CD4-positive, alpha-beta T cell (primary cell): ENCODE measurements at regions not wholly inside any gene's neighbourhood (a gene's known extent, or its start where the extent isn't known, plus 50 kb on each side); places are given as distances from the start of the nearest gene placed in this dataset.

Experiments used
- ATAC-seq: fragments of 200-7000 bp; cut with Tn5 transposase; one replicate; pipeline ENCODE4 v1.10.0; 2022; ENCODE audit warnings: mild to moderate bottlenecking; ENCODE audit not compliant: poor library complexity
- CTCF ChIA-PET: fragments of 350-600 bp; sonication (Branson Sonifier 250); formaldehyde crosslinking; loops from one replicate; lab custom pipeline; 2021; ENCODE audit warnings: antibody characterized with exemption, inconsistent platforms; lab: Charles Lee
- POLR2A ChIA-PET: fragments of 350-600 bp; sonication (Branson Sonifier 250); formaldehyde crosslinking; loops from one replicate; lab custom pipeline; 2021; ENCODE audit warnings: antibody characterized with exemption, inconsistent platforms; lab: Charles Lee
- DNase-seq, 14 experiments: peaks; one replicate each; pipeline ENCODE4 v3.0.0-alpha.2; 2013 to 2020; ENCODE audit warnings: mixed read lengths in 2 of 14
- H3K27ac ChIP-seq, 2 donors: one replicate each; pipeline versions ENCODE4 v1.5.1 to v1.7.0; 2013; ENCODE audit warnings: low read length in 2 of 2, low read depth in 1 of 2, mild to moderate bottlenecking in 1 of 2
- H3K27me3 ChIP-seq, 2 experiments: 1 replicate in 1 of 2; 2 replicates in 1 of 2; pipeline versions ENCODE4 v1.6.1 to v1.7.0; 2013; ENCODE audit warnings: low read length in 2 of 2, control low read depth in 1 of 2, mild to moderate bottlenecking in 1 of 2, moderate library complexity in 1 of 2; ENCODE audit not compliant: insufficient read depth in 2 of 2, control insufficient read depth in 1 of 2
- H3K36me3 ChIP-seq: one replicate; pipeline ENCODE4 v1.6.1; 2013; ENCODE audit warnings: low read length, control low read depth; ENCODE audit not compliant: insufficient read depth
- H3K4me1 ChIP-seq: one replicate; pipeline ENCODE4 v1.6.1; 2013; ENCODE audit warnings: low read length, control low read depth; ENCODE audit not compliant: insufficient read depth
- H3K4me3 ChIP-seq: one replicate; pipeline ENCODE4 v1.5.1; 2013; ENCODE audit warnings: mild to moderate bottlenecking, low read length, moderate library complexity
- H3K9me3 ChIP-seq, 2 experiments: 1 replicate in 1 of 2; 2 replicates in 1 of 2; pipeline versions ENCODE4 v1.6.1 to v1.7.0; 2013; ENCODE audit warnings: low read length in 2 of 2, mild to moderate bottlenecking in 2 of 2, control low read depth in 1 of 2, moderate library complexity in 1 of 2; ENCODE audit not compliant: control insufficient read depth in 1 of 2, insufficient read depth in 1 of 2
- H3K27ac Mint-ChIP-seq: one replicate; pipeline ENCODE4 v1.8.0; 2020; ENCODE audit warnings: mixed read lengths
- H3K27me3 Mint-ChIP-seq: one replicate; pipeline ENCODE4 v1.8.0; 2021; ENCODE audit warnings: mixed read lengths
- H3K36me3 Mint-ChIP-seq: one replicate; pipeline ENCODE4 v1.8.0; 2021; ENCODE audit warnings: low read depth, mixed read lengths
- H3K4me1 Mint-ChIP-seq: one replicate; pipeline ENCODE4 v1.8.0; 2021; ENCODE audit warnings: low read depth, mixed read lengths
- H3K4me3 Mint-ChIP-seq: one replicate; pipeline ENCODE4 v1.8.0; 2020; ENCODE audit warnings: mild to moderate bottlenecking, mixed read lengths
- H3K9me3 Mint-ChIP-seq: one replicate; pipeline ENCODE4 v1.8.0; 2020; ENCODE audit warnings: mixed read lengths
- intact Hi-C, 2 experiments: fragments of 100-400 bp; cut with DNase I in 1 of 2; cut with micrococcal nuclease in 1 of 2; formaldehyde crosslinking; loops; one replicate each; pipeline versions ENCODE4 v1.15.1 to v1.9.0; 2023 to 2025; cut with DNase I, micrococcal nuclease
- TF ChIP-seq, protein P1 (sequence below): fragments of 200-600 bp; IDR thresholded peaks from one replicate; pipeline ENCODE4 v1.8.0; 2022; ENCODE audit warnings: antibody characterized with exemption, mild to moderate bottlenecking

GRCh38 chr15:62498278-62498677 lies 333.2 kb upstream of the C2CD4B start:
- ChIA-PET CTCF (no interaction called here), POLR2A (no interaction called here)
- Mint-ChIP-seq H3K4me3 (no peak overlapping the region), H3K27ac (no peak overlapping the region), H3K9me3 (no peaks in the 10 kb centered on the region), H3K4me1 (no peaks in the 10 kb centered on the region), H3K36me3 (no peaks in the 10 kb centered on the region), H3K27me3 (no peaks in the 10 kb centered on the region)
- DNase-seq (no peak), ATAC-seq (no peak)
- Histone ChIP-seq H3K36me3 (no peaks in the 10 kb centered on the region), H3K27me3 (peaks cover 0 to 2% of the 10 kb centered on the region in 2 experiments), H3K4me3 (no peak overlapping the region), H3K9me3 (no peaks in the 10 kb centered on the region), H3K27ac (no peak overlapping the region), H3K4me1 (no peaks in the 10 kb centered on the region)
- TF ChIP-seq, protein P1, sequence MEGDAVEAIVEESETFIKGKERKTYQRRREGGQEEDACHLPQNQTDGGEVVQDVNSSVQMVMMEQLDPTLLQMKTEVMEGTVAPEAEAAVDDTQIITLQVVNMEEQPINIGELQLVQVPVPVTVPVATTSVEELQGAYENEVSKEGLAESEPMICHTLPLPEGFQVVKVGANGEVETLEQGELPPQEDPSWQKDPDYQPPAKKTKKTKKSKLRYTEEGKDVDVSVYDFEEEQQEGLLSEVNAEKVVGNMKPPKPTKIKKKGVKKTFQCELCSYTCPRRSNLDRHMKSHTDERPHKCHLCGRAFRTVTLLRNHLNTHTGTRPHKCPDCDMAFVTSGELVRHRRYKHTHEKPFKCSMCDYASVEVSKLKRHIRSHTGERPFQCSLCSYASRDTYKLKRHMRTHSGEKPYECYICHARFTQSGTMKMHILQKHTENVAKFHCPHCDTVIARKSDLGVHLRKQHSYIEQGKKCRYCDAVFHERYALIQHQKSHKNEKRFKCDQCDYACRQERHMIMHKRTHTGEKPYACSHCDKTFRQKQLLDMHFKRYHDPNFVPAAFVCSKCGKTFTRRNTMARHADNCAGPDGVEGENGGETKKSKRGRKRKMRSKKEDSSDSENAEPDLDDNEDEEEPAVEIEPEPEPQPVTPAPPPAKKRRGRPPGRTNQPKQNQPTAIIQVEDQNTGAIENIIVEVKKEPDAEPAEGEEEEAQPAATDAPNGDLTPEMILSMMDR, result no peak
- intact Hi-C loops, result no loop called here

- TF ChIP-seq, protein P1, result no peak
- no peaks in the 10 kb centered on the region for H3K9me3 Mint-ChIP-seq
- no peak overlapping the region for H3K27ac Mint-ChIP-seq
- POLR2A ChIA-PET, result no interaction called here
- H3K4me1 Mint-ChIP-seq, result no peaks in the 10 kb centered on the region
- Histone ChIP-seq H3K27ac (no peak overlapping the region), H3K9me3 (no peaks in the 10 kb centered on the region), H3K36me3 (no peaks in the 10 kb centered on the region), H3K4me3 (no peak overlapping the region), H3K27me3 (peaks cover 0 to 2% of the 10 kb centered on the region in 2 experiments), H3K4me1 (no peaks in the 10 kb centered on the region)
- no peaks in the 10 kb centered on the region for H3K27me3 Mint-ChIP-seq
- H3K4me3 Mint-ChIP-seq, result no peak overlapping the region
- ATAC-seq (no peak), DNase-seq (no peak)
- no peaks in the 10 kb centered on the region for H3K36me3 Mint-ChIP-seq
- CTCF ChIA-PET, result no interaction called here
- intact Hi-C loops, result no loop called here
Observed at GRCh38 chr15:62498712-62499111, 333.6 kb upstream of the C2CD4B start.

DNA sequence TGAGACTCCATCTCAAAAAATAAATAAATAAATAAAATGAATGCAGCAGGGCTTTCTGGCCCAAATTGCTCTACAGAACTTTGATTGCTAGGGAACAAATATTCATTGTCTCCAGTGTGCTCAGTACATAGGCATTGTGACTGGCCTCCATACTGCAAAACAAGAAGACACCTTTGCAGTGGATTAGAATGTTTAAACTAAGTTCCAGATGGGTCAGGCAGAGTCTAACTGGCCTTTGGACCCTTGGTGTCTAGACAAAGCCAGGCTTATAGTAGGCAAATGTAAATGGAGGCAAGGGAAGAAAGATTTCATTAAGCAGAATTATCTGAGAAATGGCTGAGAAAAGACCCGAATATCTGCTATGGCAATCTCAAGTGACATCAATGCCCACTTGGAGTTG lies 335.2 kb upstream of the C2CD4B start:
- Histone ChIP-seq H3K27ac (no peak overlapping the region), H3K9me3 (no peaks in the 10 kb centered on the region), H3K4me1 (no peaks in the 10 kb centered on the region), H3K36me3 (no peaks in the 10 kb centered on the region), H3K4me3 (no peak overlapping the region), H3K27me3 (peaks cover 0 to 2% of the 10 kb centered on the region in 2 experiments)
- Mint-ChIP-seq H3K27me3 (no peaks in the 10 kb centered on the region), H3K27ac (no peak overlapping the region), H3K9me3 (no peaks in the 10 kb centered on the region), H3K4me1 (no peaks in the 10 kb centered on the region), H3K36me3 (no peaks in the 10 kb centered on the region), H3K4me3 (no peak overlapping the region)
- no peak for ATAC-seq
- intact Hi-C loops, result no loop called here
- ChIA-PET POLR2A (no interaction called here), CTCF (no interaction called here)
- TF ChIP-seq, protein P1, result no peak
- no peak for DNase-seq
